ENCODE measurements at regions not wholly inside any gene's neighbourhood (a gene's known extent, or its start where the extent isn't known, plus 50 kb on each side); places are given as distances from the start of the nearest gene placed in this dataset.
A peak's percentile ranks its signal among the peaks of the same experiment; 100 is the strongest.

- Histone ChIP-seq H3K9me3 (no peaks in the 10 kb centered on the region), H3K4me1 (no peaks in the 10 kb centered on the region), H3K27me3 (peaks cover 11% of the 10 kb centered on the region), H3K36me3 (no peaks in the 10 kb centered on the region), H3K27ac (no peak overlapping the region), H3K4me3 (no peak overlapping the region)
- ATAC-seq (no peak), DNase-seq (no peak)
- intact Hi-C loops (cut with DNase I), result no loop called here
- no peak for TF ChIP-seq CTCF (IDR thresholded peaks at IDR 0.05)
Measured at GRCh38 chr10:129047600-129047999, 419.4 kb upstream of the MGMT start.

DNA sequence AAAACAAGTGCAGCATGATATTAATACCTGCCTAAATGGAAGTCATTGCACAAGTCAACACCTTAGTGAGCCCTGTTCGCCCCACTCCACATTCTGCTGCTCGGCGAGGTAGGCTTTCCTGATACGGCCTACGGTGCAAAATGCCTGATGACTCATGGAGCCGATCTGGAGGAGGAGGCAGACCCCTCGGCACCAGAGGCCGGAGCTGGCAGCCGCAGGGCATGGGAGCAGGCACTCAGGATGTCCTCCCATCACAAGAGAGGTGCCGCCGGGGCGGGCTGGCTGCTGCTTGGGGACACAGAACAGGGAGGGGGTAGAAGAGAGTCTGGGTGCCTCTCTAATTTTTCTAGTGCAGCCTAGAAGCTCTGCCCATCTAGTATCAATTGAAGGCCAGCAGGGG is 418.5 kb upstream of the MGMT start:
- peaks cover 11% of the 10 kb centered on the region for H3K27me3 ChIP-seq
- H3K4me3 ChIP-seq, result no peak overlapping the region
- no peak overlapping the region for H3K27ac ChIP-seq
- no peak for TF ChIP-seq CTCF (IDR thresholded peaks at IDR 0.05)
- ATAC-seq (peak; percentile 16), DNase-seq (no peak)
- intact Hi-C loops (cut with DNase I), result no loop called here
- H3K9me3 ChIP-seq, result no peaks in the 10 kb centered on the region
- no peaks in the 10 kb centered on the region for H3K36me3 ChIP-seq
- no peaks in the 10 kb centered on the region for H3K4me1 ChIP-seq

DNA sequence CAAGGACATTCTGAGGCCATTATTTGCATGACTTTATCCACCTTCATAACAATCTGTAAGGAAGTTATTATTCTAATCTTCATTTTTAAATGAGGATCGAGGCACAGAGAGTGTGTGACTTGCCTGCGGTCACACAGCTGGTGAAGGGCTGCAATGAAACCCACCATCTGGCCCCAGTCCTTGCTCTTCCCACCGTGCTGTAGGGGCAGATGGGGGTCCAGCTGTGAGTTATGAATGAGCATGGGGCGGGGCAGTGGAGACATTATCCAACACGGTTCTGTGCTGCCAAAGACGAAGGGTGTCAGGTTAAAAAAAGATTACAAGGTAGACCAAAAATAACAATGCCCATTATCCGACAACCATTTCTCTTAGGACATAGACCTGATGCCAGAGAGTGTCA is 417.5 kb upstream of the MGMT start:
- Histone ChIP-seq H3K4me3 (no peak overlapping the region), H3K36me3 (no peaks in the 10 kb centered on the region), H3K27me3 (peaks cover 11% of the 10 kb centered on the region), H3K4me1 (no peaks in the 10 kb centered on the region), H3K9me3 (no peaks in the 10 kb centered on the region), H3K27ac (no peak overlapping the region)
- TF ChIP-seq CTCF (IDR thresholded peaks at IDR 0.05), result no peak
- intact Hi-C loops (cut with DNase I), result no loop called here
- ATAC-seq (no peak), DNase-seq (no peak)

DNA sequence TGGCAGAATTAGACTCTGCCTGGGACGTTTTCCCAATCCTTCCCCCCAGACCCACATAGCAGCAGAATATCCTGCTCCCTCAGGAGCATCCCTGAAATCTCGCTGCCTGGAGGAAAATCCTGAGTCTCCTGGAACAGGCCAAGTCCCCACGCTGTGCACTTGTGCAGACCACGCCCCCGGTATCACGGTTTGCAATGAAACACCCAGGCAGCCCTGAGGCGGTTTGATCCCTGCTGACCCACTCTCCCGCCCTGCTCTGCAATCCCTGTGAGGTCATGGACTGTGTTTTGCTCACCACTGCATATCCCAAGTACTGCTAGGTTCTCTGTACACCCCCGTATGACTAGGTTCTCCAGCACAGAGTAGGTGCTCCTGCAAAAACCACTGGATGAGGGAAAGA is 411.8 kb upstream of the MGMT start:
- no peak overlapping the region for H3K4me3 ChIP-seq
- TF ChIP-seq CTCF (IDR thresholded peaks at IDR 0.05), result no peak
- no peaks in the 10 kb centered on the region for H3K36me3 ChIP-seq
- intact Hi-C loops (cut with DNase I), result no loop called here
- H3K9me3 ChIP-seq, result no peaks in the 10 kb centered on the region
- ATAC-seq (no peak), DNase-seq (no peak)
- H3K27ac ChIP-seq, result no peak overlapping the region
- no peaks in the 10 kb centered on the region for H3K4me1 ChIP-seq
- H3K27me3 ChIP-seq, result no peaks in the 10 kb centered on the region

- Histone ChIP-seq H3K27ac (no peak overlapping the region), H3K9me3 (no peaks in the 10 kb centered on the region), H3K36me3 (no peaks in the 10 kb centered on the region), H3K4me3 (no peak overlapping the region), H3K27me3 (no peaks in the 10 kb centered on the region), H3K4me1 (no peaks in the 10 kb centered on the region)
- intact Hi-C loops (cut with DNase I), result no loop called here
- no peak for ATAC-seq
- TF ChIP-seq CTCF (IDR thresholded peaks at IDR 0.05), result no peak
- DNase-seq, result no peak
Measured at GRCh38 chr10:129055986-129056385, 411.1 kb upstream of the MGMT start.
